Stimulated activated CD8-positive, alpha-beta memory T cell treated with anti-CD3 and anti-CD28 coated beads, Interleukin-7, amount 100 ng/mL, for 48 hours (primary cell): ENCODE measurements at regions not wholly inside any gene's neighbourhood (a gene's known extent, or its start where the extent isn't known, plus 50 kb on each side); places are given as distances from the start of the nearest gene placed in this dataset.
"Not testable (repeated sequence)": the region's sequence is repeated elsewhere in the genome, so short reads cannot be mapped to it uniquely, and the experiment has no call there.

ENCODE experiments used
- DNase-seq, 2 donors: peaks; one replicate each; pipeline ENCODE4 v3.0.0-alpha.2; 2020; ENCODE audit warnings: low read depth in 1 of 2; ENCODE audit errors: extremely low read depth in 1 of 2

- DNase-seq: peak in 1 of 2 donors; percentile 16
These were observed 146.6 kb downstream of the USP22 start for GRCh38 chr17:20896153-20896649.

- DNase-seq: not testable (repeated sequence)
These were observed 144.1 kb downstream of the USP22 start for GRCh38 chr17:20898726-20899125.

GRCh38 chr17:20902496-20902895, 140.3 kb downstream of the USP22 start:
- not testable (repeated sequence) for DNase-seq

GRCh38 chr17:20903549-20903948, 139.3 kb downstream of the USP22 start:
- DNase-seq: not testable (repeated sequence)

- DNase-seq: peak; percentile 52 to 70
These were observed 134.2 kb downstream of the USP22 start for GRCh38 chr17:20908313-20909267.

- DNase-seq: no peak
These were observed 128.2 kb downstream of the USP22 start for GRCh38 chr17:20914658-20915057.

- DNase-seq: no peak
These were observed 126.4 kb downstream of the USP22 start for GRCh38 chr17:20916383-20916782.

GRCh38 chr17:20917610-20918306, 125.1 kb downstream of the USP22 start:
- not testable (repeated sequence) for DNase-seq

- no peak for DNase-seq
These were observed 122.6 kb downstream of the USP22 start for GRCh38 chr17:20920095-20920814.

- DNase-seq: no peak
These were observed 122.0 kb downstream of the USP22 start for GRCh38 chr17:20920815-20921199.

- DNase-seq: no peak
These were observed 120.6 kb downstream of the USP22 start for GRCh38 chr17:20922128-20922670.

GRCh38 chr17:20924306-20924705, 118.5 kb downstream of the USP22 start:
- DNase-seq: no peak

- no peak for DNase-seq
These were observed 117.7 kb downstream of the USP22 start for GRCh38 chr17:20925091-20925490.

GRCh38 chr17:20925954-20926353, 116.9 kb downstream of the USP22 start:
- DNase-seq: no peak

- no peak for DNase-seq
These were observed 116.3 kb downstream of the USP22 start for GRCh38 chr17:20926532-20926931.

GRCh38 chr17:20927308-20927977, 115.4 kb downstream of the USP22 start:
- no peak for DNase-seq

- no peak for DNase-seq
These were observed 113.5 kb downstream of the USP22 start for GRCh38 chr17:20929334-20929733.

GRCh38 chr17:20930081-20930760, 112.6 kb downstream of the USP22 start:
- DNase-seq: no peak

- DNase-seq: not testable (repeated sequence)
These were observed 109.8 kb downstream of the USP22 start for GRCh38 chr17:20933040-20933439.

GRCh38 chr17:20934288-20934687, 108.5 kb downstream of the USP22 start:
- DNase-seq: no peak
